ENCODE measurements at regions not wholly inside any gene's neighbourhood (a gene's known extent, or its start where the extent isn't known, plus 50 kb on each side); places are given as distances from the start of the nearest gene placed in this dataset.
"Not testable (repeated sequence)": the region's sequence is repeated elsewhere in the genome, so short reads cannot be mapped to it uniquely, and the experiment has no call there.

- H3K4me3 ChIP-seq (ENCODE audit: low read depth, low read length) = no peak overlapping the region
- in situ Hi-C loops (cut with HindIII; ENCODE audit: low pct_ligation_motif_present, low sequenced_read_pairs) = no loop called here
- no peak for DNase-seq
- peaks cover 3% of the 10 kb centered on the region for H3K27me3 ChIP-seq (replicated peaks)
- no peaks in the 10 kb centered on the region for H3K36me3 ChIP-seq (replicated peaks)
- no peak for TF ChIP-seq CTCF (IDR thresholded peaks at IDR 0.05; ENCODE audit: low read depth, low read length, missing control alignments)
- no peak overlapping the region for H3K27ac ChIP-seq
Measured at GRCh38 chr15:60272623-60273022, 125.2 kb downstream of the ANXA2 start.

GRCh38 chr15:60275624-60276023, 122.2 kb downstream of the ANXA2 start:
- H3K4me3 ChIP-seq (ENCODE audit: low read depth, low read length) = no peak overlapping the region
- no peaks in the 10 kb centered on the region for H3K27me3 ChIP-seq (replicated peaks)
- TF ChIP-seq CTCF (IDR thresholded peaks at IDR 0.05; ENCODE audit: low read depth, low read length, missing control alignments) = no peak
- DNase-seq = no peak
- H3K36me3 ChIP-seq (replicated peaks) = no peaks in the 10 kb centered on the region
- in situ Hi-C loops (cut with HindIII; ENCODE audit: low pct_ligation_motif_present, low sequenced_read_pairs) = no loop called here
- no peak overlapping the region for H3K27ac ChIP-seq

GRCh38 chr15:60278879-60279278, 118.9 kb downstream of the ANXA2 start:
- Histone ChIP-seq H3K27me3 (replicated peaks) (peaks cover 2% of the 10 kb centered on the region), H3K4me3 (ENCODE audit: low read depth, low read length) (no peak overlapping the region), H3K27ac (no peak overlapping the region), H3K36me3 (replicated peaks) (no peaks in the 10 kb centered on the region)
- TF ChIP-seq CTCF (IDR thresholded peaks at IDR 0.05; ENCODE audit: low read depth, low read length, missing control alignments) = no peak
- in situ Hi-C loops (cut with HindIII; ENCODE audit: low pct_ligation_motif_present, low sequenced_read_pairs) = no loop called here
- no peak for DNase-seq

GRCh38 chr15:60280259-60280658, 117.5 kb downstream of the ANXA2 start:
- TF ChIP-seq CTCF (IDR thresholded peaks at IDR 0.05; ENCODE audit: low read depth, low read length, missing control alignments) = no peak
- Histone ChIP-seq H3K36me3 (replicated peaks) (no peaks in the 10 kb centered on the region), H3K27me3 (replicated peaks) (peaks cover 2% of the 10 kb centered on the region), H3K27ac (no peak overlapping the region), H3K4me3 (ENCODE audit: low read depth, low read length) (no peak overlapping the region)
- no peak for DNase-seq
- in situ Hi-C loops (cut with HindIII; ENCODE audit: low pct_ligation_motif_present, low sequenced_read_pairs) = no loop called here

GRCh38 chr15:60283936-60284335, 113.8 kb downstream of the ANXA2 start:
- in situ Hi-C loops (cut with HindIII; ENCODE audit: low pct_ligation_motif_present, low sequenced_read_pairs) = no loop called here
- DNase-seq = no peak
- H3K27me3 ChIP-seq (replicated peaks) = peaks cover 2% of the 10 kb centered on the region
- no peak overlapping the region for H3K4me3 ChIP-seq (ENCODE audit: low read depth, low read length)
- H3K27ac ChIP-seq = no peak overlapping the region
- no peaks in the 10 kb centered on the region for H3K36me3 ChIP-seq (replicated peaks)
- no peak for TF ChIP-seq CTCF (IDR thresholded peaks at IDR 0.05; ENCODE audit: low read depth, low read length, missing control alignments)

- H3K4me3 ChIP-seq (ENCODE audit: low read depth, low read length); H3K27me3 ChIP-seq (replicated peaks); H3K27ac ChIP-seq; DNase-seq; H3K36me3 ChIP-seq (replicated peaks); in situ Hi-C loops (cut with HindIII; ENCODE audit: low pct_ligation_motif_present, low sequenced_read_pairs): not testable (repeated sequence)
Measured at GRCh38 chr15:60295901-60296300, 101.9 kb downstream of the ANXA2 start.
